ENCODE measurements at regions not wholly inside any gene's neighbourhood (a gene's known extent, or its start where the extent isn't known, plus 50 kb on each side); places are given as distances from the start of the nearest gene placed in this dataset.
"Not testable (repeated sequence)": the region's sequence is repeated elsewhere in the genome, so short reads cannot be mapped to it uniquely, and the experiment has no call there.

- no peak for DNase-seq (ENCODE audit: low spot score)
- no peak for ATAC-seq
Observed at GRCh38 chr19:30691819-30692166, 319.6 kb downstream of the ZNF536 start.

GRCh38 chr19:30690935-30691818, 319.0 kb downstream of the ZNF536 start:
- DNase-seq (ENCODE audit: low spot score) (no peak), ATAC-seq (no peak)

DNA sequence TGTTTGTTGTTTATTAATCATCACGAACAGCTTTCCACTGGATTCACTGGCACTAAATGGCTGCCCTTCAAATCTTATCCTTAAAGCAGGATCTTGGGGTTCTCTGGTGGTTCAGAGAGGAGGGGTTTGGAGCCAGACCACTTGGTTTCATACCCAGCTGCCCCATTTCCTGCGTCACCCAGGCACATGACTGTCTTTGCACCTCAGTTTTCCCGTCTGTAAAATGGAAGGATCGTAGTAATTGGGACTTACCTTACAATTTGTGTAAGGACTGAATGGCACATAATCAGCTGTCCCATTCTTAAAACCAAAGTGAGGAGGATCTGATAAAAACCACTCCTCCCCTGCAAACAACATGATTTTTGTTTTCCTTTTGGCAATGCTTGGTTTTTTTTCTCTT, 318.3 kb downstream of the ZNF536 start:
- no peak for ATAC-seq
- DNase-seq (ENCODE audit: low spot score): no peak

DNA sequence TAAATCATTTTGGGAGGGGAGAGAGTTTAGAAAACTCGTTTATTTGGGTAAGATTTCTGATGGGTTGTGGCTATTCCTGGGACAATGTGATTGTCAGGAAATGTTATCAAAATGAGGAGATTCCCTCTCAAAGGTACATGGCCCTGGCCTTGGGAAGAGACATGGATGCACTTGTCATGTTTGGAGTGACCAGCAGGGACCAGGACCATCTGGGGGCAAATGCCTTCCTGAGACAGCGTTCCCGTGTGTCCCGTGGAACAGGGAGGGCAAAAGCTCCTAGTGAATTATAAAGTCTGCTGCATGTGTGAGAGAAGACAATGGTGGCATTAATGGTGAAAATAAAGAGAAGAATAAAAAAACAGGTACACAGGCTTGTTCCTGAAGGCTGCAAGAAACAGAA, 317.3 kb downstream of the ZNF536 start:
- ATAC-seq: no peak

GRCh38 chr19:30688696-30689095, 316.5 kb downstream of the ZNF536 start:
- ATAC-seq: no peak
- no peak for DNase-seq (ENCODE audit: low spot score)

More for the DNA sequence above, 317.3 kb downstream of the ZNF536 start:
- DNase-seq (ENCODE audit: low spot score): no peak

DNA sequence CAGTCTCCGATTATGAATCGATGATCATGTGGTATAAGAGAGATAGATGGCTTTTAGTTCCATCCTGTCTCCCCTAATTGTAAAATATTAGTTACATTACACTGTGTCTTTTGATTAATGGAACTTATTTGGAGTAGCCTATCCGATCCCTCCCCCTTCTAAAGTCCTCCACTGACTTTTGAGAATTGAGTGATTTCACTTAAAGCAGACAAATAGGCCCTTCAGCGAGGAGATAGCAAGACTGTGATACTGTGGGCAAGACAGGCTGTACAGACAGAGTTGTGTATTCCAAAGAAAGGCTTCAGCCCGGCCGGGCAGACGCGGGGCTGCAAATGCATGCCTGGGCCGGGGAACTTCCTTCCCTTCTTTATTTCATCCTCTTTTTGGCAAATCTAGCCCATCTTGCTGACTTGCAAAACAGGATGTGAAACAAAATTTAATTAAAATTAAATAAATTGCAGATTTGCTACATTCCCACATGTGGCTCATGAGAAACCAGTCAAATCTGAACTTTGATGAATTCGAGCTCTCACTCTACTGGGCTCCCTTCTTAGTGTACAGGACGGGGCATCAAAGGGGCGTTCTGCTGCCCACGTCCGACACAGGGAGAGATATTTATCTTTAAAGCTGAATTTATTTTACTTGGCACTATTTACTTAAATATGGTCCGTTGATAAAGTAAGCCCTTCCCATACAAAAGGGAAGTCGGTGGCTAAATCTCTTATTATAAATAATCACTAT, 314.8 kb downstream of the ZNF536 start:
- DNase-seq (ENCODE audit: low spot score) (no peak), ATAC-seq (no peak)

DNA sequence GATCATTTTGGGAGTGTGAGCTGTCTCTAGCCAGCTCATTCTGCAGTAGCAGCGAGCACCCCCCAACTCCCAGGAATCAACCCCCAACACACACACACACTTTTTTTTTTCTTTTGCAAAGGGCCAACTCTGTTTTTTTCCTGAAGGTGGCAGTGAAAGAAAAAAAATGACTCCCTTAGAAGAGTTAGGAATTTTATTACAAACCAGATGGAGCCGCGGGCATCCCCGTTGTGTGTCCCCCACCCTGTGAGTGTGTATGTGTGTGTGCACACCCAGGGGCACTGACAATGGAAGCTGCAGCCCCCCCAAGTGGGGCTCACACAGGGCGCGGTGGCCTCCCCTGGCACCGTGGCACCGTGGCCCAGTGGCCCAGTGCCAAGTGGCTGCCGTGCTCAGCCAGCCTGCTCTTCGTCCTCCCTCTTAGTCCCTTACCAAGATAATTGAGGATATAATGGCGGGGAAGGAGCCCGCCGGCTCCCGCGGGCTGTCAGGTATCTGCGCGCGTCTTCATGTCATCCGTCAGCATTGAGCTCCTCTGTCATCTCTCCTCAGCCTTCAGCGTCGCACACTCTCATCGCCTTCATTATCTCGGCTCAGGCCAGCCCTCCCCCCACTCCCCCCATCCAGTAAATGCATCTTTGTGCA, 314.1 kb downstream of the ZNF536 start:
- no peak for DNase-seq (ENCODE audit: low spot score)
- no peak for ATAC-seq

DNA sequence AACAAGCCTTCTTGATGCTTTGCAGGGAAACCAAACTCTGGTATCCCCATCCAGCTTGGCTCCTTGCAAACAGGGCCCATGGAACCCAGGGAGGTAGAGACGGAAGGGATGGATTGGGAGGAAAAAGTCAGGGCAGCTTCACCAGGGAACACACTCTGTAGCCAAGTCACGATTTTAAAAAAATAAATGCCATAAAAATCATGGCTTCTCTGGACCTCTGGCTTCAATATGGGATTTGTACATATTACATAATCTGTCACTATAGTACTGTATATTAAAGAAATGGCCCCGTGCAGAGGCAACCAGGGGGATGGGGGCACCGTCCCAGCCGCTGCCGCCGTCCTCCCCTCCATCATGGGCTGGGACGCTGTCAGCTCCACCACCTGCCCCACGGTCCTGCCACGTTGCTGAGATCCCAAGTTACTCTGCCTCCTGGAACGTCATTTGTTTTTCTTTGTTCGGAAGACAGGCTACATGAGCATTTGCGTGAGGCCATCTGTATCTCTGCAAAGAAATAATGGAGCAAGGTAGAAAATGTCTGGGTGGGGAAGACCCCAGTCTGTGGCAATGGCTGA, 313.3 kb downstream of the ZNF536 start:
- DNase-seq (ENCODE audit: low spot score) (no peak), ATAC-seq (no peak)

DNA sequence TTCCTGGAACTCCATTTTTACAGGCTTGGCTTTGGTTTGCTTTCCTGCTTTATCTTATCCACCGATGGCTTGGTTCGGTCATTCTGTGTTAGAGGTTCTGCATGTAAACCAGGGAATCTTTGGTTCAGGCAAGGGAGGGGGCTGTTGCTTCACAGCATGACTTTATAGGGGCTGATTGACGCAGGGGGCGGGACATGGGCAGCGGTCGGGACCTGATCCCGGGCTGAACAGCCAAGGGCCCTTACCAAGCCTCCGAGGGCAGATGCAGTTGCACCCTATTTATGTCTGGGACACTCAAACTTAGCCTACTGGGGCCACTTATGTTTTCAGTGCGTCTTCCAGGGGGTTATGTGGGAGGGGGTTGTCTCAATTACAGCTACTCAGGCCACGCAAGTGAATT, 312.4 kb downstream of the ZNF536 start:
- ATAC-seq (no peak), DNase-seq (ENCODE audit: low spot score) (no peak)

GRCh38 chr19:30682999-30683536, 310.9 kb downstream of the ZNF536 start:
- ATAC-seq: peak; percentile 95
- peak; percentile 66 for DNase-seq (ENCODE audit: low spot score)

DNA sequence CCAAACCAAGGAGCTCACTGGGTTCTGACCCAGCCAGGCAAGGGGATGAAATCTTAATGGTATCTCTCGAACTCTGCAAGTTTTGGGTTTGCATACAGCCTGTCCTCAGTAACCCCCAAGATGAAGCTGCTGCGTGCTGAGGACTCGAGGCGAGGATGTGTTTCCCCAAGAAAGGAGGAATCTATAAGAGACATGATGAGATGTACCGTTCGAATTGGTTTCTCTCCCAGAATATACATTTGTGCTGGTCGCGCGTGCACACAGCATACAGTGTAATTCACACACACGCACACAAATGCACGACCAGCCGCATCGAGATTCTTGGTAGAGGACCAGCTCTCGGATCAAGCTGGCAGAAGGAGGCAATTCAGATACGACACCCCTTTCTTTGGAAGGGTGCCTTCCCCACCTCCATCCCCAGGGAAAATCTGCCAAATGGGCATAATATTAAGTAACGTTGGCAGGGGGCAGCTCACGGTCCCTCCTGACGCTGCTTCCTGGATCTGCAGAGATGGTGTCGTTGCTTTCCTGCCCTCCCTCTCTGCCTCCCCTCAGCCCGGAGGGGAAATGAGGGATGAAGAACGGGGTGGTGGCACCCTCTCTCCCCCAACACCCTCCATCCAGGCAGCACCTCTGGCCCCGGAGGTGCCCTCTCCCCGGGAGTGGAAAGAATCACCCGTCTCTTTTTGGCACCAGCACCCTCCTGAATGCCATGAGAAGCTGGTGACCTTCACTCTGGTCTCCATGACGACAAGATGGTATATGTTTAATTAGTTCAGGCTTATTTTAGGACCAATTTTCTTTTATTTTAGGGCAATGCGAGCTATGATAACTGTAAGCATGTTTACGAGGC, 310.2 kb downstream of the ZNF536 start:
- no peak for DNase-seq (ENCODE audit: low spot score)
- ATAC-seq: no peak

- ATAC-seq (no peak), DNase-seq (ENCODE audit: low spot score) (no peak)
Observed at GRCh38 chr19:30681162-30682100, 309.2 kb downstream of the ZNF536 start.

DNA sequence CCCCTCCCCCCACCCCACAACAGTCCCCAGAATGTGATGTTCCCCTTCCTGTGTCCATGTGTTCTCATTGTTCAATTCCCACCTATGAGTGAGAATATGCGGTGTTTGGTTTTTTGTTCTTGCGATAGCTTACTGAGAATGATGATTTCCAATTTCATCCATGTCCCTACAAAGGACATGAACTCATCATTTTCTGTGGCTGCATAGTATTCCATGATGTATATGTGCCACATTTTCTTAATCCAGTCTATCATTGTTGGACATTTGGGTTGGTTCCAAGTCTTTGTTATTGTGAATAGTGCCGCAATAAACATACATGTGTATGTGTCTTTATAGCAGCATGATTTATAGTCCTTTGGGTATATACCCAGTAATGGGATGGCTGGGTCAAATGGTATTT, 308.2 kb downstream of the ZNF536 start:
- not testable (repeated sequence) for ATAC-seq; DNase-seq (ENCODE audit: low spot score)

- DNase-seq (ENCODE audit: low spot score): no peak
Observed at GRCh38 chr19:30679789-30680188, 307.6 kb downstream of the ZNF536 start.

DNA sequence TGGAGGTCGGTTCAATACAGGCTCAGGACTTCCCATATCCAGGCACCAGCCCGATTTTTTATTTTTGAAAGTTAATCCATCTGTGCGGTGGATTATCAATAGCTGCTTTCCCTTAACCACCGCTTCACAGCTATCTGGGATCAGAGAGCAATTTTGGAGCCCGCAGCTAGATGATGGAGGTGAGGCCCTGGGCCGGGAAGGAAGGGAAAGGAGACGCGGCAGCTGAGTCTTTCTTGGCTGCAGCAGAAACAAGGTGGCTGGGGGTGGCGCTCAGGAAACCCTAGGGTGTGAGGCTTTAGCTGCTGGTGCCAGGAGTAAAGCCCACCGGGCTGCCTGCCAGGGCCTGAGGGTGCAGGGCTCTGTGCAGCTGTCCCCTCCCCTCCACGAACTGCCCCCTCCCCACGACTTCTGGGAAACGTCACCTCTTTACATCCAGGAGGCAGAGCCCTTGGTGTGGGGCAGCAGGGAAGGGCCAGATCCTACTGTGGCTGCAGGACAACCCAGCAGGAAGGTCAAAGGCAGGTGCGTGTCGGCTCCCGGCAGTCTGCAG, 307.0 kb downstream of the ZNF536 start:
- no peak for DNase-seq (ENCODE audit: low spot score)
- no peak for ATAC-seq

More at GRCh38 chr19:30679789-30680188, 307.6 kb downstream of the ZNF536 start:
- ATAC-seq: no peak

- ATAC-seq (no peak), DNase-seq (ENCODE audit: low spot score) (no peak)
Observed at GRCh38 chr19:30678168-30678567, 306.0 kb downstream of the ZNF536 start.

- ATAC-seq (no peak), DNase-seq (ENCODE audit: low spot score) (no peak)
Observed at GRCh38 chr19:30677702-30678101, 305.5 kb downstream of the ZNF536 start.

GRCh38 chr19:30676990-30677679, 305.0 kb downstream of the ZNF536 start:
- DNase-seq (ENCODE audit: low spot score) (no peak), ATAC-seq (peak; percentile 25)

Data from left lobe of liver (tissue), 2 donors.